Fibroblast of pulmonary artery (primary cell): ENCODE measurements at regions not wholly inside any gene's neighbourhood (a gene's known extent, or its start where the extent isn't known, plus 50 kb on each side); places are given as distances from the start of the nearest gene placed in this dataset.

ENCODE experiments used
- DNase-seq: peaks from one replicate; pipeline ENCODE4 v3.0.0-alpha.2; 2010; ENCODE audit warnings: low read depth
- H3K4me3 ChIP-seq: replicated peaks from 2 replicates; pipeline ENCODE4 v1.5.1; 2011; ENCODE audit warnings: low read depth, mild to moderate bottlenecking, control low read depth, low read length, moderate library complexity
- TF ChIP-seq, protein P1 (sequence below): IDR thresholded peaks from 2 replicates; pipeline ENCODE4 v1.5.1; 2011; ENCODE audit warnings: mild to moderate bottlenecking, control low read depth, low read length, inconsistent platforms; ENCODE audit errors: missing control alignments

DNA sequence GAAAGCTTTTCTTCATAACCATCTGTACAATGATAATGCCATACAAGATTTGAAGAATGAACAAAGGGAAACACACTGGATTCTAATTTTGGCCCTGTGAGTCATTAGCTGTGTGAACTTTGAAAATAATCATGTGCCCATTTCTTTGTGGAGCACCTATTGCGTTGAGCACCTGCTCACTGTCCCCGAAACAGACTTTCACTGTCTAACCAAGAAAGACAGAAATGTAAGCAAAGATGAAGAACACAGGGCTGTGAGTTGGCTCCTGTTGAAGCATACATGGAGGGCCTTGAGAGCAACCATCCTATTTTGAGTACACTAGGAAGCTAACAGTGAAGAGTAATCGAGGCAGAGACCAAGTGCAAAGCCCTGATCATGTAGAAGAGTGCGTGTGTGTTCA is 118.4 kb upstream of the SLC25A13 start:
- no peak for DNase-seq
- H3K4me3 ChIP-seq = no peak overlapping the region
- TF ChIP-seq, protein P1, sequence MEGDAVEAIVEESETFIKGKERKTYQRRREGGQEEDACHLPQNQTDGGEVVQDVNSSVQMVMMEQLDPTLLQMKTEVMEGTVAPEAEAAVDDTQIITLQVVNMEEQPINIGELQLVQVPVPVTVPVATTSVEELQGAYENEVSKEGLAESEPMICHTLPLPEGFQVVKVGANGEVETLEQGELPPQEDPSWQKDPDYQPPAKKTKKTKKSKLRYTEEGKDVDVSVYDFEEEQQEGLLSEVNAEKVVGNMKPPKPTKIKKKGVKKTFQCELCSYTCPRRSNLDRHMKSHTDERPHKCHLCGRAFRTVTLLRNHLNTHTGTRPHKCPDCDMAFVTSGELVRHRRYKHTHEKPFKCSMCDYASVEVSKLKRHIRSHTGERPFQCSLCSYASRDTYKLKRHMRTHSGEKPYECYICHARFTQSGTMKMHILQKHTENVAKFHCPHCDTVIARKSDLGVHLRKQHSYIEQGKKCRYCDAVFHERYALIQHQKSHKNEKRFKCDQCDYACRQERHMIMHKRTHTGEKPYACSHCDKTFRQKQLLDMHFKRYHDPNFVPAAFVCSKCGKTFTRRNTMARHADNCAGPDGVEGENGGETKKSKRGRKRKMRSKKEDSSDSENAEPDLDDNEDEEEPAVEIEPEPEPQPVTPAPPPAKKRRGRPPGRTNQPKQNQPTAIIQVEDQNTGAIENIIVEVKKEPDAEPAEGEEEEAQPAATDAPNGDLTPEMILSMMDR = no peak

DNA sequence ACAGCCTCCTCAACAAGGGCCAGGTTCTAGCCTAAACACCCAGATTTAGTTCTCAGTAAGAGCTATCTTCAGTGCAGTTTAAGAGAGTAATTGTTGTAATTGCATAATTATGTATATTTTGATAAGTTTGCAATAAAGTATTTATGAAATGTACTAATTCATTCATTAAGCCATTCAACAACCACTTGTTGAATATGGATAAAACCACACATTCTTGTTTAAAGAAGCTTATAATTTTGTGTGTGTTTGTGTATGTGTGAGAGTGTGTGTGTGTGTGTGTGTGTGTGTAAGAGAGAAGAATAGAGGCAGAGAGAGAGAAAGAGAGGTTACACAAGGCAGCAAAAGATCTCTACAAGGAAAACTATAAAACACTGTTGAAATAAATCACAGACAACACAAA is 115.0 kb upstream of the SLC25A13 start:
- TF ChIP-seq, protein P1 = no peak
- DNase-seq = no peak
- H3K4me3 ChIP-seq = no peak overlapping the region

DNA sequence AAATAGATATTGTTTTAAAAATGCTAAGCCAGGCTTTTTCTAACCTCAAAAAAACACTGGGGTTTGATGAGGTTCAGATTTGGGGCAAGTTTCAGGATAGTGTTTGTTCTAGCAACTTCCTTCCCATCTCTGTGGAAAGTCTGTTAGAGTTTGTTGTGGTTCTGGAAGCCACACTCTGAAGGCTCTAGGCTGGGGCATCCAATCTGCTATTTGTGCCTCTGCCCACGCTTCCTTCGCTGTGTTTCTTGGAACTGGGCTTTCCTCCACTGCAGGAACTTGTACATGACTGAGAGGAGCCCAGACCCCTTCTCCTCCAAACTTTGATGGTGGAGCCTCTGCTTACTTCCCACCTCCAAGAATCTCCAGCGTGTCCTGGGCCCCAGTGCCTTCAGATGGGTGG is 108.5 kb upstream of the SLC25A13 start:
- TF ChIP-seq, protein P1 = no peak
- H3K4me3 ChIP-seq = no peak overlapping the region
- DNase-seq = no peak

DNA sequence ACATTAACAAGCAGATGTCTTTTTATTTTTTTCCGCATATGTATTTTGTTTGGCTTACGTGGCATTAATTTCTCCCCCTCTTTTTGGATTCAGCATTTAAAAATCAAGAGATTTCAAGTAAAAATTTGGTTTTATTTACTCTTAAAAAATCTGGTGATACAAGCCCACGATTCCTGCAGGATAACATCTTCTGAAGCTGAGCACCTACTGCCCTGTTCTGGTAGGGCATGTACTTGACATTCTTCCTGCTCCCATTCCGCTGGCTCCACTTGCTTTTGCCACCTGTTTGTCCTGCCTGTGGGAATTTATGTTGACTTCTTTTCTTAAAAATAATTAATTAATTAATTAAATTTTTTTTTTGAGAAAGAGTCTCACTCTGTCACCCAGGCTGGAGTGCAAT is 105.2 kb upstream of the SLC25A13 start:
- H3K4me3 ChIP-seq = no peak overlapping the region
- no peak for DNase-seq
- TF ChIP-seq, protein P1 = no peak

DNA sequence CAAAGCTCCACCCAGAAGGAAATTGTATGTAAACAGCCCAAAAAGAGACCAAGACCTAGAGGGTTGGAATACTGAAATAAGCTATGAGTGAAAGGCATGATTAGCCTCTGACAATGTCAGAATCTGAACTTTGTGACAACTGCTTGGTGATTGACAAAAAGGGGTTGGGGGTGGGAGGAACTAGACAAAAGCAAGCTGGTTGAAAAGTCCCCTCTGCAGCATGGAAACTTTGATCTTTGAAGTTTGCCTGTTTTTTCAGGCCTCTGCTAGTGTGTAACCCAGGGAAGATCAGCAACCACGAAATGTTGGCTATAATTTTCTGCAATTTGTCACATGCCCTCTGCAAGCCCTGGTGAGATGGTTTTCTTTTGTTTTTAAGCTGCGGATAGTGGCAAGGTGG is 104.8 kb upstream of the SLC25A13 start:
- DNase-seq = no peak
- no peak overlapping the region for H3K4me3 ChIP-seq
- TF ChIP-seq, protein P1 = no peak

DNA sequence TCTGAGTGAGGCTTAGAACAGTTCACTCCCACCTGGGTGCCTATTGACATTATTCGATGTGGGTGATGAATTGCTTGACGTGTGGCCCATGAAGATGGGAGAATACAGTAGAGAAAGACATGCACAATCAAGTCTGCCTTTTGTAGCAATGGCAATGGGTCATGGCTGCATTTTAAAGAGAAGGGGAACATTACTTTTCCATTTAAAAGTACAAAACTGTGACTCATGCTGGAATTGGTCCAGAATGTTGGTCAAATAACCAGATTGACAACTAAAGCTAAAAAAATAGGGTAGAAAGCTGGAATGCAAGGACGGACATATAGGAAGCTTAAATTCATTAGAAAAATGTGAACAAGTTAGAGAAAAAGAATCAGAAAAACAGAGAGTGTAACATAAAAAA is 104.1 kb upstream of the SLC25A13 start:
- no peak overlapping the region for H3K4me3 ChIP-seq
- TF ChIP-seq, protein P1 = no peak
- peak; percentile 6 for DNase-seq

DNA sequence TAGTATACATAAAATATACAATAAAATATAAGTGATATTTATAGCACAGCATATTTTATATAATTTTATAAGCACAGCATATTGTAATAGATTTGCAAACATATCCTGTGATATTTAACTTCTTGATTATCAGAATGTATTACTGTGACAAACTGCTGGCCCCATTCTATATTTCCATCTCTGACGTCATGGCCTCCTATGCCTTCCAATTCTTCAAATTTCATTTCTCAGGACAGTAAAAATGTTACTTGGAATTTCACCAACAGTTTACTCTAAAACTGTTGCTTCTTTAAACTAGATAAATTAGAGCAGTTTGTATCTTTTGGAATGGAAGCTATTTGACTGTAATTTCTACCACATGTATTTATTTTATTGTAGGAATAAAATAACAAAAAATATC is 102.5 kb upstream of the SLC25A13 start:
- TF ChIP-seq, protein P1 = no peak
- DNase-seq = no peak
- H3K4me3 ChIP-seq = no peak overlapping the region
